HFFc6 (cell line): ENCODE measurements at regions not wholly inside any gene's neighbourhood (a gene's known extent, or its start where the extent isn't known, plus 50 kb on each side); places are given as distances from the start of the nearest gene placed in this dataset.

Experiments
- DNase-seq: peaks from one replicate; pipeline ENCODE4 v3.0.0-alpha.2; 2018
- H3K27ac Mint-ChIP-seq: 2 replicates; pipeline ENCODE4 v1.8.0; 2020; ENCODE audit warnings: mild to moderate bottlenecking, mixed read lengths
- H3K27me3 Mint-ChIP-seq: 2 replicates; pipeline ENCODE4 v1.8.0; 2021; ENCODE audit warnings: mild to moderate bottlenecking, moderate library complexity, mixed read lengths; ENCODE audit not compliant: insufficient read depth
- H3K36me3 Mint-ChIP-seq: 2 replicates; pipeline ENCODE4 v1.8.0; 2021; ENCODE audit warnings: low read depth, mixed read lengths
- H3K4me1 Mint-ChIP-seq: 2 replicates; pipeline ENCODE4 v1.8.0; 2020; ENCODE audit warnings: low read depth, mixed read lengths
- H3K4me3 Mint-ChIP-seq: 2 replicates; pipeline ENCODE4 v1.8.0; 2020; ENCODE audit warnings: mild to moderate bottlenecking, moderate library complexity, mixed read lengths
- H3K9me3 Mint-ChIP-seq: 2 replicates; pipeline ENCODE4 v1.8.0; 2020; ENCODE audit warnings: mild to moderate bottlenecking, mixed read lengths
- CTCF ChIP-seq: fragments of 200-600 bp; sonication (generic); IDR thresholded peaks from 2 replicates; pipeline ENCODE4 v1.5.0; 2021; ENCODE audit warnings: antibody characterized with exemption, mild to moderate bottlenecking

- TF ChIP-seq CTCF, result no peak
- Mint-ChIP-seq H3K4me3 (no peak overlapping the region), H3K4me1 (no peaks in the 10 kb centered on the region), H3K27me3 (peaks cover 3% of the 10 kb centered on the region; the same call in 1 of the 2 replicates), H3K27ac (no peak overlapping the region), H3K36me3 (peaks cover 8% of the 10 kb centered on the region; the same call in 1 of the 2 replicates), H3K9me3 (no peaks in the 10 kb centered on the region)
- no peak for DNase-seq
These were observed 478.6 kb downstream of the SHQ1 start for GRCh38 chr3:72369681-72370080.

GRCh38 chr3:72368331-72368975 lies 479.8 kb downstream of the SHQ1 start:
- no peak for TF ChIP-seq CTCF
- Mint-ChIP-seq H3K4me1 (no peaks in the 10 kb centered on the region), H3K36me3 (no peaks in the 10 kb centered on the region; the same call in 1 of the 2 replicates), H3K27ac (no peak overlapping the region), H3K4me3 (no peak overlapping the region), H3K9me3 (no peaks in the 10 kb centered on the region), H3K27me3 (peaks cover 3% of the 10 kb centered on the region)
- no peak for DNase-seq

GRCh38 chr3:72361990-72362389 lies 486.3 kb downstream of the SHQ1 start:
- Mint-ChIP-seq H3K27me3 (no peaks in the 10 kb centered on the region; the same call in 1 of the 2 replicates), H3K36me3 (no peaks in the 10 kb centered on the region)

GRCh38 chr3:72359743-72360142 lies 488.5 kb downstream of the SHQ1 start:
- no peak for DNase-seq
- no peak for TF ChIP-seq CTCF
- Mint-ChIP-seq H3K4me3 (no peak overlapping the region), H3K27me3 (no peaks in the 10 kb centered on the region; the same call in 1 of the 2 replicates), H3K4me1 (no peaks in the 10 kb centered on the region), H3K9me3 (no peaks in the 10 kb centered on the region), H3K36me3 (no peaks in the 10 kb centered on the region), H3K27ac (no peak overlapping the region)

More at GRCh38 chr3:72361990-72362389, 486.3 kb downstream of the SHQ1 start:
- H3K4me3 Mint-ChIP-seq, result no peak overlapping the region
- H3K27ac Mint-ChIP-seq, result no peak overlapping the region
- no peak for DNase-seq
- no peaks in the 10 kb centered on the region for H3K9me3 Mint-ChIP-seq
- no peak for TF ChIP-seq CTCF
- no peaks in the 10 kb centered on the region for H3K4me1 Mint-ChIP-seq

- no peak for TF ChIP-seq CTCF
- DNase-seq, result no peak
- H3K4me1 Mint-ChIP-seq, result peaks cover 7% of the 10 kb centered on the region
- H3K27ac Mint-ChIP-seq, result no peak overlapping the region
- no peak overlapping the region for H3K4me3 Mint-ChIP-seq
- no peaks in the 10 kb centered on the region for H3K36me3 Mint-ChIP-seq
- H3K9me3 Mint-ChIP-seq, result no peaks in the 10 kb centered on the region
- H3K27me3 Mint-ChIP-seq, result no peaks in the 10 kb centered on the region; the same call in none of the 2 replicates
These were observed 493.1 kb downstream of the SHQ1 start for GRCh38 chr3:72355168-72355567.
